HG03108 (cell line): ENCODE measurements at regions not wholly inside any gene's neighbourhood (a gene's known extent, or its start where the extent isn't known, plus 50 kb on each side); places are given as distances from the start of the nearest gene placed in this dataset.

Source experiments
- ATAC-seq: cut with Tn5 transposase; IDR thresholded peaks from one replicate; pipeline ENCODE4 v1.9.1; 2021; ENCODE audit warnings: moderate library complexity; ENCODE audit not compliant: unreplicated experiment

DNA sequence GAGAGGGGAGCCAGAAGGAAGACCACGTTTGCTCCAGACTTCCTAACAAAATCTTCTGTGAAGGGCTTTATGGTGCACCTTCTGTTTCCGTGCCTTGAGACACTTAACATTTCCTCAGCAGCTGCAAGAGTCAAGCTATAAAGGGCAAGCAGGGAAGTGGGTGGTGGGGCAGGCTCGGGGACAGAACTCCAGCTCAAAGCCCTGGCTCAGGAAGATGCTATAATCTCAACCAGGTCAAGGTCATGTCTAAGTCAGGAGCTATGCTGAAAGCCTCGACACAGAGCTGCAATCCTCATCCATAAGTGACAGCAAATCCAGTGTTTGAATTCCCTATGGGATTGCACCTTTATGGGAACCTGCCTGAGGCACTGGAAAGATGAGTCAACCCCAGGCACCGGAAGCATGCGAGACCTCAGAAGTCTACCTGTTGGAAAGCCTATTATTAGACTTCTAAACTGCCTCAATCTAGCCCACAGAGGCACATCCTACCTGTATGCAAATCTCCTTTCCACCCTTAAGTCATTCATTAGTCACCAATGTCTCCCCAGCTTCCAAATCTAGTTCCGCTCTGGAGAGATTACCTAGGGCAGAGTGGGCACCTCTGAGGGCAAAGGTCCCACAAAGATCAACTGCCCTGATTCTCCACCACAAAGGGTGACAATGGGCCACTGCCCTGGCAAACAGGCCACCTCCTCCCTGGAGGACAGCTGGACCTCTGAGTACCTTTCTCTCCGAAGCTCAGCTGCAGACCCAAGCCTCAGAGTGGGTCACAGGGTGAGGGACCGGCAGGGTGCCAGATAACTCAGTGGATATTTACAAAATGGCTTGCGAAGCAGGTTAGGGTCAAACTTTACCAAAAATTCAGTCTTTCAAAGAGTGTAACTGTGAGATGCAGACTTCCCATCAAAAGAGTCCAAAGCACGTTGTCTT is 287.0 kb downstream of the CDC5L start:
- no peak for ATAC-seq

- no peak for ATAC-seq
These were observed 287.9 kb downstream of the CDC5L start for GRCh38 chr6:44675449-44675848.

DNA sequence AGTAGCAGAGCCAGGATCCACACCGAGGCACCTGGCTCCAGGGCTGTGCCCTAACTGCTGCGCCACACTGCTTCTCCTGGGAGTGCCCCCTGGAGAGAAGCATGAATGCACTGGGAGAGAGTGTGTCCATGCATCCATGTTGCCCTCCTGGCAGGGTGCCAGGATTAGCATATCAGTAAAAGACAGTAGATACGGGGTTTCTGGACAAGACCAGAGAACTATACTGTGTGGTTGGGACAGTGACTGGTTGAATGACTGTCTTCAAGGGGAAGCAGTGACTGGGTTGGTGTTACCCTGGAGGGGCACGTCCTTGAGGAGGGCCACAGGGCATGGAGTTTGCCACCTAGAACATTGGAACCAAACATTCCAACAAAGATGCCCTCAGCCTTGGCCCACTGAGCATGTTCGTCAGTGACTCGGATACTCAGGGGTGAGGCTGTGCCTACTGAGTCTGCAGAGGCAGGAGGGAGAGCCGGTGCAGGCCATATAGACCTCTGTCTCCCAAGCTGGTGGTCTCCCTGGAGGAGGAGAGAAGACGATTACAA is 288.8 kb downstream of the CDC5L start:
- ATAC-seq = no peak

- ATAC-seq = no peak
These were observed 289.4 kb downstream of the CDC5L start for GRCh38 chr6:44676826-44677433.

GRCh38 chr6:44678252-44678935 is 290.9 kb downstream of the CDC5L start:
- no peak for ATAC-seq

DNA sequence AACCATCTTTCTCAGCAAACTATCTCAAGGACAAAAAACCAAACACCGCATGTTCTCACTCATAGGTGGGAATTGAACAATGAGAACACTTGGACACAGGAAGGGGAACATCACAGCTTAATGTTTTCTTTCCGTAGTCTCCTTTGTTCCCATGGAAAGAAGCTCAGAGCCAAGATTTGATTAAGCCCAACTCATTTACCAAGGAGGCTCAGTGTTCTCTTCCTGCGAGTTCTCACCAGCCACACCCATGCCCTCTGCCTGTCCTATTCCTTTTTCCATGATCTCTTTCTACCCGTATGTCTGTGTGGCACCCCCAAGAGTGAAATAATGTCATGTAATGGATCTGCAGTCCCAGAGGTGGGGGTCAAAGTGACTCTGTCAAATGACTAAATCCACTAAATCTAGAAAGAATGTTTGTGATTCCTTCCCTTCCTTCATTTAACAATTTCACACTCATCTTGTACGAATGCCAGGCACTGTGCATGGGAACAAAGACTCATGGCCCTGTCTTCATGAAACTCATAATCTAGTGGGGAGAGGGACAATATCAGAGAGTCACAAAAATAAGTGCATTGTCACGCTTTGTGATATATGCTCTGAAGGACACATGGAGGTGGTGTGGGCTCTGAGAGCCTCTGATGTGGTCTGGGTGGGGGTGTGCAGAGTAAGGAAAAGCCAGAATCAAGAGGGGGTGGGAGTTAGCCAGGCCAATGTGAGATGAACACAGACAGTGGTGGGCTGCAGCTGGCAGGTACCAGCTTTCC is 292.1 kb downstream of the CDC5L start:
- no peak for ATAC-seq

GRCh38 chr6:44680202-44680720 is 292.8 kb downstream of the CDC5L start:
- ATAC-seq = no peak

GRCh38 chr6:44681761-44682160 is 294.3 kb downstream of the CDC5L start:
- ATAC-seq = no peak

GRCh38 chr6:44682280-44682679 is 294.8 kb downstream of the CDC5L start:
- ATAC-seq = no peak

GRCh38 chr6:44682987-44683779 is 295.7 kb downstream of the CDC5L start:
- no peak for ATAC-seq

DNA sequence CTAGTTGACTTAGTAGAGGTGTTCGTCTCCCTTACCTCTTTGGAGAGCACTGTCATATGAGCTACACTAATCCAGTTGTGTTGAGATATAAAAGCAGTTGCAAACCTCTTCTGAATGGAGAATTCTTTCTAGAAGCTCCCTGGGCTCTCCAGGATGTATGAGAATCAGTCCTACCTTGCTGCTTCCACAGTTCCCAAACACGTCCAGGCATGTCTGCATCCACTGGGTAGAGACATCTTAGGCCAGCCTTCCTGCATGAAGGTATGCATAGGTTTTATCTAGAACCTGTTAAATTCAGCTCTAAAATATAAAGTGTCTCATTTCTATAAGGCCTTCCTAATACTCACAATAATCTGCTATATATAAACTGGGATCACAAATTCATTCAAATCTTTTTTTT is 297.7 kb downstream of the CDC5L start:
- no peak for ATAC-seq

DNA sequence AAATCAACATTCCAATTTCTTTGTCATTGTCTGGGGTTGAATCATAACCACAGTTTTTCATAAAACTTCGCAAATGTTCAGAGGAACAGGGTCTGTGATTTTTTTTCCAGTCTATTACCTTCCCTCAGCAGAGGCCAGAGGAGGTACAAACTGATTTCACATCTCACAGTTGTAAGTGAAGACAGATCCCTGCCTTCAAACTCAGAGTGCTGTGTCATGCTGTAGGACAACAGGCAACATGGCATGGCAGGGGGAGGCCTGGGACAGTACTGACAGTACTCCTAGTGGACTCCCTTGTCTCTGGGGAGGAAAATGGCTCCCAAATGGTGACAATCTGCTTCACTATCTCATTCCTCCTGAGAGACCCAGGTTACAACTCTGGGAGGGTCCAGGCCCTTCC is 308.6 kb downstream of the CDC5L start:
- ATAC-seq = no peak

GRCh38 chr6:44696686-44697085 is 309.2 kb downstream of the CDC5L start:
- ATAC-seq = no peak

DNA sequence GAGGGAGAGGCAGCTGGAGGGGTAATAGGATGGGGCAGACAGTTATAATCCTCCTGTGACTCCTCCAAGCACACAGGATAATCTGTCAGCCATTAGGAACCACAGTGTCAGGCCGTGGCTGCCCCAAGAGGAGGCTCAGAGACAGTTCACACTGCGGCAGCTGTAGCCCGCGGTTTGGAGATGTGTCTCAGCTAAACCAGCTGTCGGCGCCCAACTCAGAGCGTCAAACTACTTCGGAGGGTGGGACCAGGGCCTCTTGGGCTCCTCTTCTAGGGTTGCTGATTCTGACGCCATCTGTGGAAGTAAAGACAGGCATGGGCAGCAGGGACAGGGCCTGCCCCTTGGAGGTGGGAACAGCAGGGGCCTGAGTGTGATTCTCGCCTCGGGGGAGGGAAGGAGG is 309.8 kb downstream of the CDC5L start:
- no peak for ATAC-seq

GRCh38 chr6:44698602-44699001 is 311.1 kb downstream of the CDC5L start:
- no peak for ATAC-seq

- ATAC-seq = no peak
These were observed 311.6 kb downstream of the CDC5L start for GRCh38 chr6:44699082-44699481.

GRCh38 chr6:44699851-44700250 is 312.3 kb downstream of the CDC5L start:
- no peak for ATAC-seq

DNA sequence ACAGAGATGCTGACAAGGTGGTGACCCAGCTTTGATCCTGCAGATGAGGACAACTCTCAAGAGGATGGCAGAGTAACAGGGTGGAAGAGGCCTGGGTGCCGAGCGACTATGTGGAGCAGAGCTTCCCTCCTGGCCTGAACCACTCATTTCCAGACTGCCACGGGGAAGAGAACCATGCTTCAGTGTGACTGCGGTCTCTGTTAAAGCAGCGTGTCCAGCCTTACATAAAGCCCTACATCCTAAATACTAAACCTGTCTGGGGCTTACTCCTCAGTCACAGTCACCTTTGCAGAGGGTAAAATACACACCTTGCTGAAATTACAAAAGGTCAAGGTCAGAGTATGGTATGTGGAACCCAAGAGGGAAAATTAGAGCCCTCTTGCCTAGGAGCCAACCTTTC is 312.9 kb downstream of the CDC5L start:
- ATAC-seq = no peak

- no peak for ATAC-seq
These were observed 313.6 kb downstream of the CDC5L start for GRCh38 chr6:44701038-44701636.
